Liver (tissue), 1 donor: ENCODE measurements at regions not wholly inside any gene's neighbourhood (a gene's known extent, or its start where the extent isn't known, plus 50 kb on each side); places are given as distances from the start of the nearest gene placed in this dataset.

ENCODE experiments used
- SP1 ChIP-seq: IDR thresholded peaks from 2 replicates; pipeline ENCODE4 v1.6.1; 2018; ENCODE audit warnings: antibody characterized with exemption, mild to moderate bottlenecking
- TAF1 ChIP-seq: conservative IDR thresholded peaks from 2 replicates; pipeline ENCODE4 v1.6.1; 2016; ENCODE audit warnings: antibody characterized with exemption, mild to moderate bottlenecking
- donor health status: healthy.

GRCh38 chr12:127528551-127528950, 738.4 kb upstream of the TMEM132C start:
- TF ChIP-seq TAF1, result no peak
- TF ChIP-seq SP1, result no peak
